Keratinocyte (primary cell): ENCODE measurements at regions not wholly inside any gene's neighbourhood (a gene's known extent, or its start where the extent isn't known, plus 50 kb on each side); places are given as distances from the start of the nearest gene placed in this dataset.

ENCODE experiments used
- EZH2 ChIP-seq: IDR thresholded peaks from one replicate; pipeline ENCODE4 v1.6.1; 2012; ENCODE audit warnings: inconsistent platforms, mild to moderate bottlenecking, low read length, moderate library complexity
- TF ChIP-seq, protein P1 (sequence below), 3 experiments: IDR thresholded peaks in 1 of 3; conservative IDR thresholded peaks in 1 of 3; optimal IDR thresholded peaks in 1 of 3; 2 replicates in 2 of 3; 3 replicates in 1 of 3; pipeline versions ENCODE3 to v1.5.1; 2011; ENCODE audit warnings: low read length in 3 of 3, mild to moderate bottlenecking in 3 of 3, moderate library complexity in 2 of 3, control low read depth in 1 of 3, inconsistent platforms in 1 of 3; ENCODE audit not compliant: insufficient read depth in 2 of 3; ENCODE audit errors: extremely low read depth in 1 of 3

DNA sequence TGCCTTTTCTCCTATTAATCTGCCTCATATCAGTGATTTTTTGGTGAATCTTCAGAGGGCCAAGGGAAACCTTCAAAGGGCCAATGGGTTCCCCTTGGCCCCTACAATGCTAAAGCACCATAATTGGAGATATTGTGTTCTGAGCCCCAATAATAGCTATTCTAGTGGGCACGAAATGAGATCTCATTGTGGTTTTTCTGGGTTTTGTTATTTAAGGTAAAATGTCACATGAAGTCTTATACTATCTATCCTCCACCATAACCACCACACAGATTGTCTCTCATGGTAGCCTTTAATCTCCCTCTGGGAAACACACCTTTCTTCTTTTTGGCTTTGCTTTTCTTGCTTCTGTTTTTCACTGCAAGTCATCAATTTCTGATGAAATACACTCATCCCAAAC is 152.8 kb downstream of the B3GNT2 start:
- no peak for TF ChIP-seq EZH2
- TF ChIP-seq, protein P1, sequence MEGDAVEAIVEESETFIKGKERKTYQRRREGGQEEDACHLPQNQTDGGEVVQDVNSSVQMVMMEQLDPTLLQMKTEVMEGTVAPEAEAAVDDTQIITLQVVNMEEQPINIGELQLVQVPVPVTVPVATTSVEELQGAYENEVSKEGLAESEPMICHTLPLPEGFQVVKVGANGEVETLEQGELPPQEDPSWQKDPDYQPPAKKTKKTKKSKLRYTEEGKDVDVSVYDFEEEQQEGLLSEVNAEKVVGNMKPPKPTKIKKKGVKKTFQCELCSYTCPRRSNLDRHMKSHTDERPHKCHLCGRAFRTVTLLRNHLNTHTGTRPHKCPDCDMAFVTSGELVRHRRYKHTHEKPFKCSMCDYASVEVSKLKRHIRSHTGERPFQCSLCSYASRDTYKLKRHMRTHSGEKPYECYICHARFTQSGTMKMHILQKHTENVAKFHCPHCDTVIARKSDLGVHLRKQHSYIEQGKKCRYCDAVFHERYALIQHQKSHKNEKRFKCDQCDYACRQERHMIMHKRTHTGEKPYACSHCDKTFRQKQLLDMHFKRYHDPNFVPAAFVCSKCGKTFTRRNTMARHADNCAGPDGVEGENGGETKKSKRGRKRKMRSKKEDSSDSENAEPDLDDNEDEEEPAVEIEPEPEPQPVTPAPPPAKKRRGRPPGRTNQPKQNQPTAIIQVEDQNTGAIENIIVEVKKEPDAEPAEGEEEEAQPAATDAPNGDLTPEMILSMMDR (optimal IDR thresholded peaks at IDR 0.05 in 1 of 3, IDR thresholded peaks at IDR 0.05 in 1 of 3, conservative IDR thresholded peaks at IDR 0.05 in 1 of 3; ENCODE audit: extremely low read depth in 1 of 3, insufficient read depth in 2 of 3, low read length in 3 of 3) = no peak
